Astrocyte (in vitro differentiated cells and primary cell): ENCODE measurements at regions not wholly inside any gene's neighbourhood (a gene's known extent, or its start where the extent isn't known, plus 50 kb on each side); places are given as distances from the start of the nearest gene placed in this dataset.
"Not testable (repeated sequence)": the region's sequence is repeated elsewhere in the genome, so short reads cannot be mapped to it uniquely, and the experiment has no call there.

Source experiments
- DNase-seq: peaks from one replicate; pipeline ENCODE4 v3.0.0-alpha.2; 2010; ENCODE audit warnings: low read depth
- FAIRE-seq: peaks from 2 replicates; lab custom pipeline; 2011; peaks lifted over from hg19 to GRCh38; lab: Jason Lieb, UNC
- H2AFZ ChIP-seq: 2 replicates; pipeline ENCODE4 v1.6.0; 2012; ENCODE audit warnings: low read depth, low read length, inconsistent platforms
- H3K27ac ChIP-seq: 2 replicates; pipeline ENCODE4 v1.5.1; 2011; ENCODE audit warnings: low read depth, low read length, inconsistent platforms
- H3K27me3 ChIP-seq: 2 replicates; pipeline ENCODE4 v1.6.0; 2011; ENCODE audit warnings: low read length, inconsistent platforms; ENCODE audit not compliant: insufficient read depth
- H3K36me3 ChIP-seq: 2 replicates; pipeline ENCODE4 v1.5.1; 2011; ENCODE audit warnings: low read length, inconsistent platforms; ENCODE audit not compliant: insufficient read depth
- H3K4me1 ChIP-seq: 2 replicates; pipeline ENCODE4 v1.5.1; 2011; ENCODE audit warnings: low read length, inconsistent platforms; ENCODE audit not compliant: insufficient read depth
- H3K4me2 ChIP-seq: 2 replicates; pipeline ENCODE4 v1.6.0; 2012; ENCODE audit warnings: low read length, inconsistent platforms
- H3K4me3 ChIP-seq: 2 replicates; pipeline ENCODE4 v1.5.1; 2011; ENCODE audit warnings: low read depth, mild to moderate bottlenecking, low read length, inconsistent platforms; ENCODE audit not compliant: insufficient read depth
- H3K79me2 ChIP-seq: 2 replicates; pipeline ENCODE4 v1.6.0; 2012; ENCODE audit warnings: mild to moderate bottlenecking, low read length, inconsistent platforms; ENCODE audit not compliant: insufficient read depth
- H3K9ac ChIP-seq: 2 replicates; pipeline ENCODE4 v1.6.0; 2012; ENCODE audit warnings: mild to moderate bottlenecking, low read length, inconsistent platforms
- H3K9me3 ChIP-seq: 2 replicates; pipeline ENCODE4 v1.5.1; 2012; ENCODE audit warnings: low read depth, mild to moderate bottlenecking, low read length, inconsistent platforms; ENCODE audit not compliant: insufficient read depth
- H4K20me1 ChIP-seq: 2 replicates; pipeline ENCODE4 v1.6.0; 2012; ENCODE audit warnings: low read length, inconsistent platforms; ENCODE audit not compliant: insufficient read depth
- H3K27ac Mint-ChIP-seq: one replicate; pipeline ENCODE4 v1.8.0; 2021; ENCODE audit warnings: mild to moderate bottlenecking, mixed read lengths; ENCODE audit not compliant: unreplicated experiment
- H3K27me3 Mint-ChIP-seq: one replicate; pipeline ENCODE4 v1.8.0; 2021; ENCODE audit warnings: low read depth, mixed read lengths; ENCODE audit not compliant: unreplicated experiment
- H3K36me3 Mint-ChIP-seq: one replicate; pipeline ENCODE4 v1.8.0; 2021; ENCODE audit warnings: low read depth, mixed read lengths; ENCODE audit not compliant: unreplicated experiment
- H3K4me1 Mint-ChIP-seq: one replicate; pipeline ENCODE4 v1.8.0; 2021; ENCODE audit warnings: low read depth, mixed read lengths; ENCODE audit not compliant: unreplicated experiment
- H3K4me3 Mint-ChIP-seq: one replicate; pipeline ENCODE4 v1.8.0; 2021; ENCODE audit warnings: mild to moderate bottlenecking, moderate library complexity, mixed read lengths; ENCODE audit not compliant: unreplicated experiment
- H3K9me3 Mint-ChIP-seq: one replicate; pipeline ENCODE4 v1.8.0; 2021; ENCODE audit warnings: mild to moderate bottlenecking, mixed read lengths; ENCODE audit not compliant: unreplicated experiment
- CTCF ChIP-seq: IDR thresholded peaks from 2 replicates; pipeline ENCODE4 v1.5.1; 2011; ENCODE audit warnings: low read depth, mild to moderate bottlenecking, inconsistent platforms, low read length, moderate library complexity; ENCODE audit not compliant: insufficient read depth
- EZH2 ChIP-seq: IDR thresholded peaks from 2 replicates; pipeline ENCODE4 v1.6.1; 2012; ENCODE audit warnings: mild to moderate bottlenecking, low read length, inconsistent platforms; ENCODE audit not compliant: insufficient read depth

GRCh38 chr6:81944661-81945060, 192.2 kb upstream of the TENT5A start:
- Histone ChIP-seq H3K79me2 (no peaks in the 10 kb centered on the region), H3K36me3 (no peaks in the 10 kb centered on the region), H3K4me1 (peaks cover 10% of the 10 kb centered on the region), H3K4me3 (no peak overlapping the region), H3K9ac (no peak overlapping the region), H2AFZ (no peak overlapping the region), H3K9me3 (no peaks in the 10 kb centered on the region), H3K27me3 (no peaks in the 10 kb centered on the region), H3K4me2 (no peak overlapping the region), H3K27ac (no peak overlapping the region), H4K20me1 (no peaks in the 10 kb centered on the region)
- H3K9me3 Mint-ChIP-seq: no peaks in the 10 kb centered on the region
- no peaks in the 10 kb centered on the region for H3K27me3 Mint-ChIP-seq
- no peaks in the 10 kb centered on the region for H3K36me3 Mint-ChIP-seq
- H3K27ac Mint-ChIP-seq: no peak overlapping the region
- TF ChIP-seq EZH2 (no peak), CTCF (no peak)
- no peak overlapping the region for H3K4me3 Mint-ChIP-seq
- peaks cover 3% of the 10 kb centered on the region for H3K4me1 Mint-ChIP-seq
- FAIRE-seq: no peak
- no peak for DNase-seq

GRCh38 chr6:81942842-81943241, 190.4 kb upstream of the TENT5A start:
- H3K4me1 Mint-ChIP-seq: peaks cover 19% of the 10 kb centered on the region
- H3K36me3 Mint-ChIP-seq, H3K9me3 Mint-ChIP-seq, H2AFZ ChIP-seq, H3K9ac ChIP-seq, DNase-seq, H3K27me3 Mint-ChIP-seq, H3K79me2 ChIP-seq, H3K27me3 ChIP-seq, H3K4me2 ChIP-seq, FAIRE-seq, H3K36me3 ChIP-seq, H4K20me1 ChIP-seq, H3K27ac Mint-ChIP-seq, H3K9me3 ChIP-seq, H3K27ac ChIP-seq, H3K4me3 ChIP-seq, H3K4me3 Mint-ChIP-seq: not testable (repeated sequence)
- peaks cover 28% of the 10 kb centered on the region for H3K4me1 ChIP-seq

- no peak overlapping the region for H3K9ac ChIP-seq
- TF ChIP-seq EZH2: no peak
- TF ChIP-seq CTCF: no peak
- Mint-ChIP-seq H3K9me3 (no peaks in the 10 kb centered on the region), H3K27me3 (no peaks in the 10 kb centered on the region), H3K4me1 (peaks cover 27% of the 10 kb centered on the region), H3K4me3 (no peak overlapping the region), H3K36me3 (no peaks in the 10 kb centered on the region), H3K27ac (no peak overlapping the region)
- H3K79me2 ChIP-seq: no peaks in the 10 kb centered on the region
- no peaks in the 10 kb centered on the region for H3K36me3 ChIP-seq
- H3K27me3 ChIP-seq: no peaks in the 10 kb centered on the region
- DNase-seq (no peak), FAIRE-seq (no peak)
- H3K4me3 ChIP-seq: no peak overlapping the region
- peaks cover 35% of the 10 kb centered on the region for H3K4me1 ChIP-seq
- H3K4me2 ChIP-seq: no peak overlapping the region
- H2AFZ ChIP-seq: no peak overlapping the region
- no peak overlapping the region for H3K27ac ChIP-seq
- H3K9me3 ChIP-seq: no peaks in the 10 kb centered on the region
- H4K20me1 ChIP-seq: no peaks in the 10 kb centered on the region
These were observed 189.5 kb upstream of the TENT5A start for GRCh38 chr6:81942067-81942370.
